ENCODE measurements at regions not wholly inside any gene's neighbourhood (a gene's known extent, or its start where the extent isn't known, plus 50 kb on each side); places are given as distances from the start of the nearest gene placed in this dataset.

DNA sequence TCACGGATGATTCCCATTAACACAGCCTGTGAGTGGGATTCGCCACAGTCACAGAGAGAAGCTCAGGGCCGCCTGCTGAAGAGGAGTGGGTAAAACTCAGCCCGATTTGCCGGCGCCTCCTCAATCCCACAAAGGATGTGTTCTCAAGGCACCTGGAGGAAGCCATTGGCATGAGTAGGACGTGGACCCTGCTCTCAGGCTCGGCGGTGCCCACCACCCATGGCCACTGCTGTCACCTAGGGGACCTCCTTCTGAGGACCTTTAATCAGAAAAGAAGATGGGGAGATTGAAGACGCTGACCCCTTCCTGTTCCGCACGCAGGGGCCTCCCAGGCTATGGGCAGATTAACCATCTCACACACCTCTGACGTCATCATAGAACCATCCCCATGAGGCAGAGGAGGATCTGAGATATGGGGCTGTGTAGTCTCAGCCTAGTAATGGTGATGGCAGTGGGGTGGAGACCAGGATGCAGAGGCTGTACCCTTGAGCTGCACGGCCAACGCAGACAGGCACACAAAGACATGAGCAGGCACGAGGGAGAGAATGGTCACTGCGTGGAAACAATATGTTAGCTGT is 571.8 kb downstream of the BRD1 start:
- no peak for FAIRE-seq
- no peak for DNase-seq (ENCODE audit: low read depth)
- Histone ChIP-seq H3K27me3 (ENCODE audit: control insufficient read depth, insufficient read depth, low read length) (no peaks in the 10 kb centered on the region), H3K36me3 (ENCODE audit: control insufficient read depth, insufficient read depth, low read length) (no peaks in the 10 kb centered on the region), H3K4me3 (ENCODE audit: low read depth, low read length) (no peak overlapping the region)
- TF ChIP-seq, protein P1, sequence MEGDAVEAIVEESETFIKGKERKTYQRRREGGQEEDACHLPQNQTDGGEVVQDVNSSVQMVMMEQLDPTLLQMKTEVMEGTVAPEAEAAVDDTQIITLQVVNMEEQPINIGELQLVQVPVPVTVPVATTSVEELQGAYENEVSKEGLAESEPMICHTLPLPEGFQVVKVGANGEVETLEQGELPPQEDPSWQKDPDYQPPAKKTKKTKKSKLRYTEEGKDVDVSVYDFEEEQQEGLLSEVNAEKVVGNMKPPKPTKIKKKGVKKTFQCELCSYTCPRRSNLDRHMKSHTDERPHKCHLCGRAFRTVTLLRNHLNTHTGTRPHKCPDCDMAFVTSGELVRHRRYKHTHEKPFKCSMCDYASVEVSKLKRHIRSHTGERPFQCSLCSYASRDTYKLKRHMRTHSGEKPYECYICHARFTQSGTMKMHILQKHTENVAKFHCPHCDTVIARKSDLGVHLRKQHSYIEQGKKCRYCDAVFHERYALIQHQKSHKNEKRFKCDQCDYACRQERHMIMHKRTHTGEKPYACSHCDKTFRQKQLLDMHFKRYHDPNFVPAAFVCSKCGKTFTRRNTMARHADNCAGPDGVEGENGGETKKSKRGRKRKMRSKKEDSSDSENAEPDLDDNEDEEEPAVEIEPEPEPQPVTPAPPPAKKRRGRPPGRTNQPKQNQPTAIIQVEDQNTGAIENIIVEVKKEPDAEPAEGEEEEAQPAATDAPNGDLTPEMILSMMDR (IDR thresholded peaks at IDR 0.05; ENCODE audit: insufficient read depth, low read length, severe bottlenecking) = no peak

DNA sequence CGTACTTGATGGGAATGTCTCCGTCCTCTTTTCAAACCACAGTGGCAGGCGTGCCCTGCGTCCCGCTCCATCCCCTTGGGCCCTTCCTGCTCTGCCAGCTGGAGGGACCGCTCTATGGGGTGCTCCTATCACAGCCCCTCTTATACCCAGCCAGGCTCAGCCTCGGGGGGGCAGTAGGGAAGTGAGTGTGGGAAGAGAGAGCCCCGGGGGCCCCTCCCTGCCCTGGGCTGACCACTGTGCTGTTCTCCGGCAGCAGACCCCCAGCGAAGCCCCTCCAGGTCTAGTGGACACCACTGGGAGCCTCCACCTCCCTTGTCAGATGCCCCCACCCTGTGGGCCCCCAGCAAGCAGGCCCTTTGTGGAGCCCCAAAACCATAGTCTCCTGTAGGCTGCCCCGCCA is 572.5 kb downstream of the BRD1 start:
- FAIRE-seq (no peak), DNase-seq (ENCODE audit: low read depth) (no peak)
- TF ChIP-seq, protein P1 (IDR thresholded peaks at IDR 0.05; ENCODE audit: insufficient read depth, low read length, severe bottlenecking) = no peak
- H3K27me3 ChIP-seq (ENCODE audit: control insufficient read depth, insufficient read depth, low read length) = no peaks in the 10 kb centered on the region
- no peak overlapping the region for H3K4me3 ChIP-seq (ENCODE audit: low read depth, low read length)
- no peaks in the 10 kb centered on the region for H3K36me3 ChIP-seq (ENCODE audit: control insufficient read depth, insufficient read depth, low read length)

DNA sequence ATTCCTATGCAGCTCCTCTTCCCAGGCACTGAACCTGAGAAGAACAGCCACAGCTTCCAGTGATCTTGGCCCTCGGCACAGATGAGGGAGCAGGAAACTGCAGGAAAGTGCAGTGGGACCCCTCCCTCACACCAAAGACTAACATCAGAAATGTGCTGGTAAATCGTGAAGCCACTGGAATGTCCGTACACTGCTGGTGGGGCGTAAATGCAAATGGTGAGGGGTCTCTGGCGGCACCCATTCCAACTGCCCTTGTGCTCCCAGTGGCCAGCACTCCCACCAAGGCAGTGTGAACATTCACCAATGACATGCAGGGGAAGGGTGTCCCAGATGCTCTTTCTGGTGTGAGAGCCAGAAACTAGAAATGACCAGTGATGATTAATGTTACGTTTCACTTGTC is 574.0 kb downstream of the BRD1 start:
- FAIRE-seq (no peak), DNase-seq (ENCODE audit: low read depth) (no peak)
- H3K4me3 ChIP-seq (ENCODE audit: low read depth, low read length) = no peak overlapping the region
- H3K36me3 ChIP-seq (ENCODE audit: control insufficient read depth, insufficient read depth, low read length) = no peaks in the 10 kb centered on the region
- TF ChIP-seq, protein P1 (IDR thresholded peaks at IDR 0.05; ENCODE audit: insufficient read depth, low read length, severe bottlenecking) = no peak
- no peaks in the 10 kb centered on the region for H3K27me3 ChIP-seq (ENCODE audit: control insufficient read depth, insufficient read depth, low read length)

DNA sequence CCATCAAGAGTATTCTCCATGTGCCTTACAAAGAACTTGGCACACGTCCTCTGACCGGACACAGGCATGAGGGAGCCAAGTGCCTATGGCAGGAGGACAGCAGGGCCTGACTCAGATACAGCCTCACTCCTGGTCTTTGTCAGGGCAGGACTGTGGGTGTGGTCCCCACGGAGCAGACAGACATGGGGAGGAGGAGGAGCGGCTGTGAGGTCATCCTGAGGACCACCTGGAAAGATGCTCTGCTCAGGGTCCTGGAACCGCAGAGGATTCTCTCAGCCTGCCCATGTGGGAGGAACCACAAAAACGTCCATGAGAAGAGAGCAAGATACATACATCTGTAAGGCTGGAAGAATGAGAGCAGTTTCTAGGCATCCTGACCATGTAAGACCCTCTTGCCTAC is 576.3 kb downstream of the BRD1 start:
- DNase-seq (ENCODE audit: low read depth) = no peak
- Histone ChIP-seq H3K27me3 (ENCODE audit: control insufficient read depth, insufficient read depth, low read length) (no peaks in the 10 kb centered on the region), H3K36me3 (ENCODE audit: control insufficient read depth, insufficient read depth, low read length) (no peaks in the 10 kb centered on the region), H3K4me3 (ENCODE audit: low read depth, low read length) (no peak overlapping the region)
- TF ChIP-seq, protein P1 (IDR thresholded peaks at IDR 0.05; ENCODE audit: insufficient read depth, low read length, severe bottlenecking) = no peak
- FAIRE-seq = no peak

DNA sequence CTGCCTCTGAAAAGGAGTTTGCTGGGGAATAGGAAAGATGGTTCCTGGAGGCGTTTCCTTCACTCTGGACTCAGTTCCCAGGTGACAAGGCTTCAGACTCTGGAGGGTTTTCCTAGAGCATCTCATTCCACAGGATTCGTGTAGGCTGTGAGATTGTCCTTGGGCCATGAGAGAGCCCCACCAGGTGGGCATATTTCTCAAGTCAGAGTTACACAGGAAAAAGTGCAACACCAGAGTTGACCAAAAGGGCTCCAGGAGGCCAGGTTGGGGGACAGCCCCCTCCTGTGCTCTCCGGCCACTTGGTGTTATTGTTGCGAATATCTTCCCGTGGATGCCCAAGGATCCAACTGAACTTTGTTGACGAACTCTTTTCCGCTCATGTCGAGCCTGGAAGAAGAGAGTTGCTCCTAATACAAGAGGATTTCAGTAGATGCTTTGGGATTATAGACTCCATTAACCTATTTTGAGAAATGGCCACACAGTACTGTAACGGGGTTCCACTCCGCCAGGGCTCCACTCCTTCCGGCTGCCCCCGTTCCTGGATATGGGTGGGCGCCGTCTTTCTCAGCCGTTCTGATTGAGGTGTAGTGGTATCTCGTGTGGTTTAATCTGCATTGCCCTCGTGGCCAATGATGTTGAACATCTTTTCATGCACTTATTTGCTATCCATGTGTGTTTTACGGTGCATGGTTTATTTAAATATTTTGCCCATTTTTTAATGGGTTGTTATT is 580.3 kb downstream of the BRD1 start:
- H3K27me3 ChIP-seq (ENCODE audit: control insufficient read depth, insufficient read depth, low read length) = no peaks in the 10 kb centered on the region
- no peak for DNase-seq (ENCODE audit: low read depth)
- no peak for FAIRE-seq
- H3K4me3 ChIP-seq (ENCODE audit: low read depth, low read length) = no peak overlapping the region
- TF ChIP-seq, protein P1 (IDR thresholded peaks at IDR 0.05; ENCODE audit: insufficient read depth, low read length, severe bottlenecking) = no peak
- H3K36me3 ChIP-seq (ENCODE audit: control insufficient read depth, insufficient read depth, low read length) = no peaks in the 10 kb centered on the region

All from bronchial epithelial cell (primary cell).